NCI-H446 treated with DMSO at 0.1 percent for 48 hours (cell line): ENCODE measurements at regions not wholly inside any gene's neighbourhood (a gene's known extent, or its start where the extent isn't known, plus 50 kb on each side); places are given as distances from the start of the nearest gene placed in this dataset.
"Not testable (repeated sequence)": the region's sequence is repeated elsewhere in the genome, so short reads cannot be mapped to it uniquely, and the experiment has no call there.

Experiments
- DNase-seq: peaks from one replicate; lab custom pipeline; 2025; lab: John Stamatoyannopoulos, UW

- DNase-seq: not testable (repeated sequence)
Measured at GRCh38 chr7:149995369-149996026, 121.7 kb downstream of the ATP6V0E2 start.

DNA sequence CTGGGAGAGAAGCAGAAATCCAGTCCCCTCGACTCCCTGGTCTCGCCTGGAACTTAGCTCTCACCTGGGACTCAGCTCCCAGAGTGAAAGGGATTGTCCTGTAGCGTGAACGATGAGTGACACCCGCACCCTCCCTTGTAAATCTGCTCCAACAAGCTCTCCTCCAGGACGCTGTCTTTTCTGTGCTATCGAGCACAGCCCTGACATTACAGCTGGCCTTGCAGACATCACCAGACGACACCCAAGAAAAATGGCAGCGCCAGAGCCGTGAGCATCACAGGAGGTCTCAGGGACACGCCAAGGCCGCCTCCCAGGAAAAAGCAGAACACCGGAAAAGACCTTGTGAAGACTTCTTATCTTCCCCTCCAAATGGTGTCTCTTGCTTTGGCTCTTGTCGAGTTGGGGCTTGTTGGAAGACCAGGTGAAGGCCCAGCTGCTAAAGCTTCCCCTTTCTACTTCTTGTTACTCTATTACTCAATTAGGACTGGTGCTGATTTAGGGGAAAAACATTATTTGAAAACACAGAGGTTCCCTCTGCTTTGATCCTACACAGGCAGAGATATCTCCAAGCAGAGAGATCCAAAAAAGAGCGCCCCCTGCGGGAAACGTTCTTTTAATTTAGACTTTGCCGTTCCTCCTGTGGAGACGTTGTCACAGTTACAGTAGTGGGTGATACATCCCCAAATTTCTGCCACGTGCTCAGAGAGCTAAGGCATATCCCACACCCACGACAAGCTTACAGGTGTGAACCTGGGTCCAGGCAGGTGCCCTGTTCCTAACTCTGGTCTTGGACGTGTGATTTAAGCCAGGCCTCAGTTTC is 127.2 kb downstream of the ATP6V0E2 start:
- DNase-seq: not testable (repeated sequence)

DNA sequence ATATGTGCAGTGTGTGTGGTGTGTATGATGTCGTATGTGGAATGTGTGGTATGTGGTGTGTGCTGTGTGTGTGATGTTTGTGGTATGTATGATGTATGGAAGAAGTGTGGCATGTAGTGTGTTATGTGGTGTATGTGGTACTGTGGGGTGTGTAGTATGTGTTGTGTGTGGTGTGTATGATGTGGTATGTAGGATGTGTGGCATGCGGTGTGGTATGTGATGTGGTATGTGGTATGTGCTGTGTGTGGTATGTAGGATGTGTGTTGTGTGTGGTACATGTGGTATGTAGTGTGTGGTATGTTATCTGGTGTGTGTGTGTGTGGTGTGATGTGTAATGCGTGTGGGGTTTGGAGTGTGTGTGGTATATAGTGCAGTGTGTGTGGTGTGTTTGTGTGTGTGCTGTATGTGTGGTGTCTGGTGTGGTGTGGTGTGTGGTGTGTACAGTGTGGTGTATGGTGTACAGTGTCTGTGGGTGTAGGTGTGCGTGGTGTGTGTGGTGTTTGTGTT is 129.6 kb downstream of the ATP6V0E2 start:
- DNase-seq: no peak

- DNase-seq: not testable (repeated sequence)
Measured at GRCh38 chr7:150003973-150004372, 130.2 kb downstream of the ATP6V0E2 start.

DNA sequence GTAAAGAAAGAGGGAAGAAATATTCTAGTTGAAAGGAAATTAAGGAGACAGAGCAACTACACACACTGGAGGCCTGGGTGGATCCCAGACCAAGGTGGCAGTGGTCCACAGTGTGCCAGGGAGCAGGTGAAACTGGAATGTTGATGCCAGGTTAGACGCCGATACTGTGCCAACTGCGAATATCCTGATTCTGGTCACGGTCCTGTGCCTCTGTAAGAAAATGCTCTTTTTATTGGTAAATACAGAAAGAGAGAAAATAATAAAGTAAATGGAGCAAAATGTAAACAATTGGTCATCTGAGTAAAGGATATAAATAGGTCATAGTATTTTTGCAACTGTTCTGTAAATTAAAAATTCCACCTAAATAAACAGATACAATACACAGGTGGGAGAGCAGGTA is 131.1 kb downstream of the ATP6V0E2 start:
- not testable (repeated sequence) for DNase-seq

DNA sequence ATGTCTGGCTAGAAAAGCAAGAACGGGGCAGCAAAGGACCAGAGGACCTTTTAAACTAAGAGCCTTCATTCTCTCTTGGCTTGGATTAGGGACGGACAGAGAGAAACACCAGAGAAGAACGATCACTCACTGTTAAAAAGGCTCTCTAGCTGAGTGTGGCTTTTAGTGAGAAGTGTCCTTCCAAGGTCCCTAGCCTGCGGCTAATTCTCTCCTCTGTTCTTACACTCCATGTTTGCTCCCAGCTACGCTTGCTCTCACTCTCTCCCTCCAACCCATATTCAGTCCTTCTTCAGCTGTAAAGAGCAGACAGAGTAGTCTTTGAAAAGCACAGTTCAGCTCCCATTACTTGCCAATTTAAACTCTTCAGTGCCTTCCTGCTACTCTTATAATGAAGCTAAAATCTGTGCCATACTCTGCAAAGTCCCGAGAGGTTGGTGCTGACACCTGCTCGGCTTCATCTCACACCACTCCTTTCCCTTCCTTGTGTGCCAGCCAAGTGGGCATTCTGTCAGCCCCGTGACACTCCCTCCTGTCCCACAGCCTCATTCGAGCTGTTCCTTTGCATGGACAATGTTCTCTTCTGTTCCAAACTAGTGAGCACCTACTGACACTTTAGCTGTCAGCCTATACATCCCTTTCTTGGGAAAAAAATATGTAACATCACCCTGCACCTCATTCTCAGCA is 136.0 kb downstream of the ATP6V0E2 start:
- not testable (repeated sequence) for DNase-seq

- not testable (repeated sequence) for DNase-seq
Measured at GRCh38 chr7:150016651-150017189, 143.0 kb downstream of the ATP6V0E2 start.

DNA sequence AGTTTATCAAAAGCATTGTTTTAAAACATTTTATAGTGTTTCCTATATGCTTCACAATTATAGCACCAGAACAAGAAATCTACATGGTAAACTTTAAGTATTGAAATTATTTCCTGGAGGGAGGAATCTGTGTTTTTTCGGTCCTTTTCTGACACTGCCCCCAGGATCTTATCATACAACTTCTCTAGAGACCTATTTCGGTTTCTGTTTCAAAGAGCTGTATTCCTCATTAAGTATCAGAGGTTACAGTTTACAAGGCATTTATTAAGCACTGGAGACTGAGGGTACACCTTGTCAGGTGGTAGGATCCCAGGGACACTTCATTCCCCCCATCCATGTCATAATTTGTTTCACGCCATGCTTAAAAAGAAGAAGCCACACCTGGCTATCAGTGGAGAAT is 146.4 kb downstream of the ATP6V0E2 start:
- DNase-seq: not testable (repeated sequence)

- not testable (repeated sequence) for DNase-seq
Measured at GRCh38 chr7:150024550-150025490, 151.1 kb downstream of the ATP6V0E2 start.

DNA sequence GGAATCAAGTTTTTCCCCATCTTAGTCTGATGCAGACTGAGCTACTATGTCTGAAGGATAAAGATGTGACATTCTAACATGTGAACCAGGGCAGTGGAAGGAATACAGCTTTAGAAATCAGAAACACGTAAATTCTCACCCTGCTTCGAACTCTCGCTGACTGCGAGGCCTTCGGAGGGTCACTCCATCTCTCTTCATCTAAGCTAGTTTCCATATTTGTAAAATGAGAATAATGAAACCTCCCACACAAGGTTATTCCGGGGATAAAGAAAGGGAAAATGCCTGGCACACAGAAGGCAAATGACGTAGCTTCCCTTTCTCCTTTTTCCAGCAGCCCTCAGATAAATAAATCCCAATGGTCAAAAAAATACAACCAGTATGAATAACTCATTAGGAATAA is 152.0 kb downstream of the ATP6V0E2 start:
- not testable (repeated sequence) for DNase-seq

- DNase-seq: not testable (repeated sequence)
Measured at GRCh38 chr7:150028344-150029012, 154.7 kb downstream of the ATP6V0E2 start.

DNA sequence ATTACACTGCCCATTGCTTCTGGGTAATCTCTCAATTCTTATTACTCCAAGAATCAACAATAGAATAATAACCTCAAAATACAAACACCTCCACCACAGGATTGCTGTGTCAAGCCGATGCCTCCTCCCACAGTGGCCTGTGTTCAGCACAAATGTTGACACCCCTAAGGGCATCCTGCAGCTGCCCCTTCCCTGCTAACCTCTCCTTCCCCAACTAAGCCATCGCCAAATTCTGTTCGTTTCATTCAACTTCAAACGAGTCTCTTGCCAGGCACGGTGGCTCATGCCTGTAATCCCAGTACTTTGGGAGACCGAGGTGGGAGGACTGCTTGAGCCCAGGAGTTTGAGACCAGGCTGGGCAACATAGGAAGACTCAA is 155.2 kb downstream of the ATP6V0E2 start:
- not testable (repeated sequence) for DNase-seq

DNA sequence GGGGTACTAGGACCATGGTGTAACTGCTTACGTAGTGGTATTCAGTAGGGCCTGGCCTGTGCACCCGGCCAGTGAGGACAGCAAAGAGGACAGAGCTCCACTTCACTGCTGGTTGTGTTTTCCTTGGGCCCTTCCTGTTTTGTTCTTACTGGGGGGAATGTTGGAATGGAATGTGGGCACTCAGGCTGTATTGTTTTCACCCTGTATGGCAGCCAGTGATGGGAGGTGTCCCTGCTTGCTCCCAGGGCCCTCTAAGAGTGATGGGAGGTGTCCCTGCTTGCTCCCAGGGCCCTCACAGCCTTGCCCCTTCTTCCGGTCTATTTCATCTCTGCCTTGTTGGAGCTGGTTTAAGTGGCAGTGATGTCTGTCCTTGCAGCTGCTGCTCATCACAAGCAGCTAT is 158.0 kb downstream of the ATP6V0E2 start:
- not testable (repeated sequence) for DNase-seq

- not testable (repeated sequence) for DNase-seq
Measured at GRCh38 chr7:150033711-150034110, 159.9 kb downstream of the ATP6V0E2 start.

DNA sequence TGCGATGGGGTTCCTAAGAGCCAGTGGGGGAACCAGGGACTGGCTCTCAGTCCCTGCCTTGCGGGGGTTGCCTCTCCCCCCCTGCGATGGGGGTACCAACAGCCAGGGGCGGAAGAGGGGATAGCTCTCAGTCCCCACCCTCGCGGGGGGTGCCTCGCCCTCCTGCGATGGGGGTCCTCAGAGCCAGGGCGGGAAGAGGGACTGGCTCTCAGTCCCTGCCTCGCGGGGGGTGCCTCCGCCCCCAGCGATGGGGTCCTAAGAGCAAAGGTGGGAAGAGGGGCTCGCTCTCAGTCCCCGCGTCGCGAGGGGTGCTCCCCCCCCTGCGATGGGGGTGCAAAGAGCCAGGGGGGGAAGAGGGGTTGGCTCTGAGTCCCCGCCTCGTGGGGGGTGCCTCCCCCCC is 162.0 kb downstream of the ATP6V0E2 start:
- DNase-seq: not testable (repeated sequence)

DNA sequence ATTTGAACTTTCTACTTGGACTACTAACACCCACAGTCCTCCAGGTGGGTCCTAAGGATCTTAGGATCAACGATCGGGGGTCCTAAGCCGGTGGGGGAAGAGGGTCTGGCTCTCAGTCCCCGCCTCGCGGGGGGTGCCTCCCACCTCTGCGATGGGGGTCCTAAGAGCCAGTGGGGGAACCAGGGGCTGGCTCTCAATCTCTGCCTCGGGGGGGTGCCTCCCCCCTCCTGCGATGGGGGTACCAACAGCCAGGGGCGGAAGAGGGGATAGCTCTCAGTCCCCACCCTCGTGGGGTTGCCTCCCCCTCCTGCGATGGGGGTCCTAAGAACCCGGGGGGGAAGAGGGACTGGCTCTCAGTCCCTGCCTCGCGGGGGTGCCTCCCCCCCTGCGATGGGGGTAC is 165.3 kb downstream of the ATP6V0E2 start:
- not testable (repeated sequence) for DNase-seq

- not testable (repeated sequence) for DNase-seq
Measured at GRCh38 chr7:150042281-150042680, 168.5 kb downstream of the ATP6V0E2 start.

GRCh38 chr7:150044771-150045170 is 171.0 kb downstream of the ATP6V0E2 start:
- not testable (repeated sequence) for DNase-seq

DNA sequence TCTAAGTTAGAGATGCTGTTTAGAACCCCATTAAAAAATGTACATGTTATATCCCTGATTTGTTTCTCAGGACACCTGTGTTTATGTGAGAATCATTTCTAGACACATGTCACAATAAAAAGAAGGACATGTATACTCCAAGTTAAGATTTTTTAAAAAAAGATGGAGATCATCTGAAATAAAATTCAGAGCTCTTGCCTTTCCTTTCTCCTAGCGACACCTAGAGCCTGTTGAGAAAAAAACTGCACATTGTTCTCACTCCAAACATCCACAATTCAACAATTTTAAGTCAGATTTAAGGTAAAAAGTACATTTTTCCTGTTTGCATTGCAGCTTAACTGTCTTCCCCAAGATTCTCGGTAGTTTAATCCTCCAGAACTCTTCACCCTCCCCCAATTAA is 171.8 kb downstream of the ATP6V0E2 start:
- DNase-seq: not testable (repeated sequence)
